MV-4-11 (cell line): ENCODE measurements at regions not wholly inside any gene's neighbourhood (a gene's known extent, or its start where the extent isn't known, plus 50 kb on each side); places are given as distances from the start of the nearest gene placed in this dataset.
A peak's percentile ranks its signal among the peaks of the same experiment; 100 is the strongest.

Experiments
- DNase-seq: peaks from one replicate; lab custom pipeline; 2025; lab: John Stamatoyannopoulos, UW

DNA sequence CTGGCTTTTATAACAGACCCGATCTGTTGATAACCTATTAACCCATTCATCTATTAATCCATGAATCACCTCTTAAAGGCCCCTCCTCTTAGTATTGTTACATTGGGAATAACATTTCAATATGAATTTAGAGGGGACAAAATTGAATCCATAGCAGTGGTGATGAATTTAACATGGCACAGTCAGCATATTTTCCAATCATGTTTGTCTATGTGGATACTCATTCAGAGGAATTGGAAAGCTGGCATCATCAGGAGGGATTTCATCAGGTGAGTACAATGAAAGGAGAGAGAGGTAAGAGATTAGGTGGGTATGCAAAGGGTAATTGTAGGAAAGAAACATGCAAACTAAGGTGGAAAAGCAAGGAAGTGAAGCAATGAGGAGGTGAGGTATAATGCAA is 59.6 kb upstream of the FOXN2 start:
- DNase-seq = no peak

DNA sequence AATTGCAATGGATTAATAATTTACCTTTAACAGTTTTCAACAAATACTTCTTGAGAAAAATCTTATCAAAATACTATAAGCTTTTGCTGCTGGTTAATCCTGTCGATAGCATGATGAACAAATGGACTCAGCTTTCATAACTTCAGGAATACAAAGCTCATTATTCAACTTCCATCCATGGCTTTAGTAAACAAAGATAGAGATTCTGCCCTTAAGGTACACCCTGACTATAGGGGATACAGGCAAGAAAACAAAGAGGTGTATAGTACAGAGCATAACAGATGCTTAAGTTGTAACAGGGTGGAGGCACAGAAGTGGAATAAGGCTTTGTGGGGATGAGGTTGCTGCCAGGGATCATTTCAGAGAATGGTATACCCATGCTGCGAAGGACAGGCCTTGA is 57.0 kb upstream of the FOXN2 start:
- DNase-seq = no peak

DNA sequence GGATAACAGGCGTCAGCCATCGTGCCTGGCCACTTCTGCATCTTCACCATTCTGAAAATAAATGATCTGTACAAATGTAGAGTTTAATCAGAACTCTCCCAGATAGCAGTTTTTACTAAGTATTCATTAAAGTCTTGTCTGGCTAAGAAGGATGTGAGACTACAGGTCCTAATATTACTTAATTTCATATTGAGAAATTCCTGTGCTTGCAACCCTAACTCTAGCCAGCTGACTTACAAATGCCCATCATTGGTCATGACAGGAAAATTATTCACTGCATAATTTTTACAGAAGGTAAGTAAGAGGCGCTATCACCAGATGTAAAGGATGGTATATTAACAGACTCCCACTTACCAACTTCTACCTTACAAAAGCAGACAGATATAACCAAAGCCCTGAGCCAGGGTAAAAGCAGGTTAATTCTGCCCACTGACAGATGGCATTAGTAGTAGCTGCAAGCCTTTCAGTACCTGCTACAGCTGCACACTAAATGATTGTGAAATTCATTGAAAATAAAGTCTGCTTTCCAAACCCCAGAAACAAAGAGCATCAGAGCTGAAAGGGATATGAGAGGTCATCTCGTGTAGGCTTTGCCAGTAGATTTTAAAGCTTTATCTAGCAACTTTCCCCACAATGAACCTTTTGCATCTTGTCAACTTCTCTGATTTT is 55.9 kb upstream of the FOXN2 start:
- DNase-seq = peak; percentile 36

DNA sequence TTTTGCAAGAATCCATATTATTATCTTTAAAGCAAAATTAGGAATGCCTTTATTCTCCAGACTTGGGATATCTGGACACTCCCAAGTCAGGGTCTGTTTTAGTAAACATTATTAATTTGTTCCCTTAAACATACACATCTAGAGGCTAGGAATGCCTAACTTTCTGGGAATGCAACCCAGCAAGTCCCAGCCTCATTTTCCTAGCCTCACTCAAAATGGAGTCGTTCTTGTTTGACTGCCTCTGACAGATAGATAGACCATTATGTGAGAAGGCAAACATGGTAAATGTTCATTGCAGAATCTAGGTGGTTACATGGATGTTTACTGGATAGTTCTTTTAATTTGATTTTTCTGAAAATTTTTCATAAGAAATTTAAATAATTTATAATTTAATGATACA is 54.7 kb upstream of the FOXN2 start:
- no peak for DNase-seq

DNA sequence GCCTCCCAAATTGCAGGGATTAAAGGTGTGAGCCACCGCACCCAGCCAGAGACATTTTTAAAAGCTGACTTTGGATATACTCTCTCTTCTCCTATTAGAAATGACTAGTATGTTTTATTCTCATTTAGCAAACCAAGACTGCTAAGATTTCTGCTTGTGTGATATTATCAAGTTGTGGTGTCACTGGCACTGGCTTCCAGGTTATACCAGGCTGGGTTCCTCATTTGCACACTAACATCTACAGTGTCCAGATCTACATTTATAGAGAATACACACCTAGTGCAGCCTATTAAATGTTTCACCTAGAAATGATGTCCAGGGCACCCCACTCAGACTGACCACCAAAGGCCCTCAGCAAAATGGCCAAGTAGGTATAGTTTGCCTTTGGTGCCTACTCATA is 49.9 kb upstream of the FOXN2 start:
- no peak for DNase-seq
